Mesenteric fat pad (tissue), 1 donor: ENCODE measurements at regions not wholly inside any gene's neighbourhood (a gene's known extent, or its start where the extent isn't known, plus 50 kb on each side); places are given as distances from the start of the nearest gene placed in this dataset.
"Not testable (repeated sequence)": the region's sequence is repeated elsewhere in the genome, so short reads cannot be mapped to it uniquely, and the experiment has no call there.

Experiments used
- DNase-seq: peaks from one replicate; pipeline ENCODE4 v3.0.0-alpha.2; 2020; ENCODE audit warnings: low spot score
- donor health status: DM: yes; HTN: yes; CAD: no.

DNA sequence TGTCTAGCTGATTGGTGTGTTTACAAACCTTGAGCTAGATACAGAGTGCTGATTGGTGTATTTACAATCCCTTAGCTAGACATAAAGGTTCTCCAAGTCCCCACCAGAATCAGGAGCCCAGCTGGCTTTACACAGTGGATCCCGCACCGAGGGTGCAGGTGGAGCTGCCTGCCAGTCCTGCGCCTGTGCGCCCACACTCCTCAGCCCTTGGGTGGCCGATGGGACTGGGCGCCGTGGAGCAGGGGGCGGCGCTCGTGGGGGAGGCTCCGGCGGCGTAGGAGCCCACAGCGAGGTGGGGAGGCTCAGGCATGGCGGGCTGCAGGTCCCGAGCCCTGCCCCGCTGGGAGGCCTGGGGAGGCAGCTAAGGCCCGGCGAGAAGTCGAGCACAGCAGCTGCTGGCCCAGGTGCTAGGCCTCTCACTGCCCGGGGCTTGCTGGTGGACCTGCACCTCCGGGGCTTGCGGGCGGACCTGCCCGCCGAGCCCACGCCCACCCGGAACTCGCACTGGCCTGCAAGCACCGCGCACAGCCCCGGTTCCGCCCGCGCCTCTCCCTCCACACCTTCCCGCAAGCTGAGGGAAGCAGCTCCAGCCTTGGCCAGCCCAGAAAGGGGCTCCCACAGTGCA lies 51.0 kb upstream of the CDYL start:
- DNase-seq: peak; percentile 87

- DNase-seq: not testable (repeated sequence)
Measured at GRCh38 chr6:4724727-4725126, 51.5 kb upstream of the CDYL start.

GRCh38 chr6:4723383-4723782 lies 52.8 kb upstream of the CDYL start:
- peak; percentile 72 for DNase-seq

GRCh38 chr6:4721368-4721767 lies 54.8 kb upstream of the CDYL start:
- DNase-seq: peak; percentile 28

- DNase-seq: no peak
Measured at GRCh38 chr6:4719491-4719890, 56.7 kb upstream of the CDYL start.

GRCh38 chr6:4717856-4718255 lies 58.3 kb upstream of the CDYL start:
- peak; percentile 35 for DNase-seq

GRCh38 chr6:4717124-4717523 lies 59.1 kb upstream of the CDYL start:
- DNase-seq: peak; percentile 37

DNA sequence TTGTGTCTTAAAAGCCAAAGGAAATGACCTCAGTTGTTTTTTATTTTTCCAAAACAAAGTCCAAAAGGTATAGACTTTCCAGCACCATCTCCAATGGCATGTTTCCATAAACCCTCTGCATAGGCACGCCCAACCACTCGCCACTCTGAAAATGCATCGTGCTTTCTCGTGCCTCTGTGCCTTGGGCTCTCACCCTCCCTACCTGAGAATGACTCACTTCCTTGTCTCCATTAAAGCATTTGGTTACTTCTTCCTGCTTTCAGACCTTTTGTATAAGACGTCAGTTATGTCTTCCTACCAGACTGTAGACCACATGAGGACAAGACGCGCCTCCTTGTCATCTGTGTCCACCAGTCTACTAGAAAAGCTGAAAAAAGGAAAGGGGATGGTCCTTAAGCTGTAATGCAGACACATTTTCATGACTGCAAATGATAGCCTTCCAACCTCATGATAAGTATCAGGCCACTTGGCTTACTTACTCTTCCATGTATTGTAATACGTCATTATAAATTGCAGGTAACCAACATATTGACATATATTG lies 61.2 kb upstream of the CDYL start:
- peak; percentile 43 for DNase-seq

DNA sequence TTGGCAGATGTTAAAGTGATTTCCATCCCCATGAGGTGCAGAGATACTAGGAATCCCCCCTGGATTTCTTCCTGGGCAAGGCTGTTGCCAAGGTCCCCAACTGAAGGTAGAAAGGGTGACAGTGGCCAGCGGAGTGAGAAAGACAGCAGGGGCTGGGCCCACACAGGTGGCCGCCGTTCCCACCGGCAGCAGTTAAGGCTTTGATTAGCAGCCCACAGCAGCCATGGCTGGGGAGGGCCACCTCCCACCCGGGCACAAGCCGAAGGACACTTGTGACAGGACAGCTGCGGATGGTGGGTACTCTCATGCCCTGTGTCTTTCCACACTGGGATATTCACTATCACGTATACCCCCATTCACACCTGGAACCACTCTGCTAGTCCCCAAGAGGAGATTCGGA lies 63.9 kb upstream of the CDYL start:
- DNase-seq: peak; percentile 47

DNA sequence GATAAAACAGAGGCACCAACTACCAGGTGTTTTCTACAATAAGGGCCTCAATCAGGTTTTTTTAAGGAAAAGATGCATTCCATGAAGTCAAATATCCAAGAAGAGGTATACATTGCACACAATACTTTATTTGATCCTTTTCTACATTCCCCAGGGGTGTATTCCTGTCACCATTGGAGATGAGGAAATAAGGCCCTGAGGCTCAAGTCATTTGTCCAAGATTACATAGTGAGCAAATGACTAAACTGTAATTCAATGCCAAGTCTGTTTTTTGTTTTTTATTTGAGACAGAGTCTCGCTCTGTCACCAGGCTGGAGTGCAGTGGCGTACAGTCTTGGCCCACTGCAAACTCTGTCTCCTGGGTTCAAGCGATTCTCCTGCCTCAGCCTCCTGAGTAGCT lies 69.2 kb upstream of the CDYL start:
- DNase-seq: no peak

GRCh38 chr6:4705809-4706208 lies 70.4 kb upstream of the CDYL start:
- peak; percentile 51 for DNase-seq

GRCh38 chr6:4703382-4703781 lies 72.8 kb upstream of the CDYL start:
- peak; percentile 8 for DNase-seq

GRCh38 chr6:4698901-4699659 lies 77.1 kb upstream of the CDYL start:
- peak; percentile 12 for DNase-seq

DNA sequence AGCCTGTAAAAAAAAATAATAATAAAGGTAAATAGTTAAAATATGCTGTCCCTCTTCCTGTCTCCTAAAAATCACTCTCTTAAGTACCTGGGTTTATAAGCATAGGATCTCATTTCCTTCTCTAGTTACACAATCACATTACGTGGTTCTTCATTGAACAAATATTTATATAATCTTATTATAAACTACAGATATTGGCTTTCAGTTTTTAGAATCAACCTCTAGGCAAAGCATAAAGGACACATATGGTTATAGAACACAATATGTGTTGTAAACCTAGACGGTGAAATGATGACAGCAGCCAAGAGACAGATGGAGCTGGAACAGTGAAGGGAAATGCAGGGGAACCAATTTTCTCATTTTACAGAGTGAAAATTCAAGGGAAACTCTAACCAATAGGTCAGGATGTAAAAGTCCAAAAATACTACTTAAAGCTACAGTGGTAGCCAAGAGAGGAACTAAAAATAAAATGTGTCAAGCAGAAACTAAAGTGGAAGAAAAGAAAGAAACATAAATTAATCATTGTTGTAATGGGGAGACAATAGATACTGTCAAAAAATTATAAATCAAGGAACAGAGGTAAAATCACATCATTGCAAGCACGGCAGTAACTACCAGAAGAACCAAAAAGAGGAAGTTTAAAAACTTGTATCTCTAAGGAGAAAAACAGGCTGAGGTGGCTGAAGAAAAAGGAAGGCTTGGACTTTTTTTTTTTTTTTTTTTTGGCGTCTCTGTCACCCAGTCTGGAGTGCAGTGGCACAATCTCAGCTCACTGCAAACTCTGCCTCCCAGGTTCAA lies 82.8 kb upstream of the CDYL start:
- DNase-seq: no peak

DNA sequence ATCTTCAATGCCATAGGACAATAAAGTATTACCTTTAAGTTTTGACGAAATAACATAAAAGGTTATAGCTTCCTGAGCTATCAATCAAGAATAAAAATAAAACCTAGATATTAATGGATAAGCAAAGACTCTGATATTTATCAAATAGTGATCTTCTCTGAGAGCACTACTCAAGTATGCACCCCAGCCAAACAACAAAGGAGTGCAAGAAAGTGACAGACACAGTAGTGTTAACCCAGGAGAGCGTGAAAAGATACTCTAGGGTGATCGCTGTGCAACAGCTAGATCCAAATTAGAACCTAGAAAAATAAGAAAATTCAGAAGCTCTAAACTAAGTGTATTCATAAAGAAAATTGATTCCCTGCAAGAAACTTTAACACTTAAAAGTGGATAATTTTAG lies 83.5 kb upstream of the CDYL start:
- no peak for DNase-seq

- peak; percentile 6 for DNase-seq
Measured at GRCh38 chr6:4687989-4688947, 87.9 kb upstream of the CDYL start.

GRCh38 chr6:4687656-4687988 lies 88.6 kb upstream of the CDYL start:
- DNase-seq: no peak

DNA sequence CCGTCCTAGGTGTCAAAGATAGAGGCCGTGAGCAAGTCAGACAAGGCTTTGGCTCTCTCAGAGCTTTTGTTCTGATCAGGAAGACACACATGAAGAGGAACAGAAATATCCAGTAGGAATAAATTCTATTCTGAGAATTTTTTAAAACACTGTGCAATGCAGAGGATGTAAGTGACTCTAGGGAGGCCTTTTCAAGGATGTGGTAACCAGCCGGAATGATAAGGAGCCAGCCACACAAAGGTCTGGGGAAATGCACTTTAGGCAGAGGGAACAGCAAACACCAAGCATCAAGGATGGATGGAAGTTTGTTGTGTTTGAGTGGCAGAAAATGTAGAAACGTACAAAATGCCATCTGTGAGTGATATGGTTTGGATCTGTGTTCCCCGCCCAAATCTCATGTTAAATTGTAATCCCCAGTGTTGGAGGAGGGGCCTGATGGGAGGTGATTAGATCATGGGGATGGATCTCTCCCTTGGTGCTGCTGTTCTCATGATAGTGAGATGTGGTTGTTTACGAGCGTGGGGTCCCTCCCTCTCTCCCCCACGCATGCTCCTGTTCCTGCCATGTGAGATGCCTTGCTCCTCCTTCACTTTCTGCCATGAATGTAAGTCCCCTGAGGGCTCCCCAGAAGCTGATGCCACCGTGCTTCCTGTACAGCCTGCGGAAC lies 93.6 kb upstream of the CDYL start:
- DNase-seq: peak; percentile 20

- peak; percentile 39 for DNase-seq
Measured at GRCh38 chr6:4678506-4679300, 97.5 kb upstream of the CDYL start.

GRCh38 chr6:4677751-4678065 lies 98.5 kb upstream of the CDYL start:
- peak; percentile 72 for DNase-seq
